C4-2B (cell line): ENCODE measurements at regions not wholly inside any gene's neighbourhood (a gene's known extent, or its start where the extent isn't known, plus 50 kb on each side); places are given as distances from the start of the nearest gene placed in this dataset.

Source experiments
- H3K27ac ChIP-seq: fragments of 450-650 bp; 2 replicates; pipeline ENCODE4 v1.5.1; 2017
- CTCF ChIP-seq: fragments of 450-650 bp; conservative IDR thresholded peaks from 2 replicates; pipeline ENCODE4 v1.5.1; 2017; ENCODE audit warnings: mild to moderate bottlenecking
- ZFX ChIP-seq: fragments of 450-650 bp; IDR thresholded peaks from 2 replicates; pipeline ENCODE4 v1.6.1; 2017

DNA sequence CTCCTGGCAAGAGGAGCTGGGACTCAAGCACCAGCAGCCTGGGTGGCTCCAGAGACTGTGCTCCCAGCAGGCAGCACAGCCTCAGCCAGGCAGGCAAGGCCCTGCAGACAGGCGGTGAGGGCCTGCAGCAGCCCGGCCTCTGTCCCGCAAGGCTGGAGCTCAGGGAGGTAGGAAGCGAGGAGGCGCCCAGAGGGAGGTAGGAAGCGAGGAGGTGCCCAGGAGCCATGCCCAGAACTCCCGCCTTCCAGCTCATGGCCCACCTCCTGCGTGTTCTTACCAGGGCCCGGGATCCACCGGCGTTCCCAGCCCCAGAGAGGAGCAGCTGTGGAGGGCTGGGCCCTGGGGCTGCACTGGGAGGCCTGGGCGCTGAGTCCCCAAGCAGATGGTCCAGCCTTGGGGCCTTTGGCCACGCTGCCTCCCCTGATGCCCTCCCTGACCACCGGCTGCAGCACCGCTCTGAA lies 133.1 kb downstream of the HMX1 start:
- no peak for TF ChIP-seq CTCF
- no peak for TF ChIP-seq ZFX
- no peak overlapping the region for H3K27ac ChIP-seq

- no peak overlapping the region for H3K27ac ChIP-seq
- TF ChIP-seq CTCF = no peak
- TF ChIP-seq ZFX = no peak
These were observed 133.9 kb downstream of the HMX1 start for GRCh38 chr4:8737601-8738279.

GRCh38 chr4:8737075-8737474 lies 134.6 kb downstream of the HMX1 start:
- H3K27ac ChIP-seq = no peak overlapping the region
- no peak for TF ChIP-seq CTCF
- no peak for TF ChIP-seq ZFX

- H3K27ac ChIP-seq = no peak overlapping the region
- TF ChIP-seq CTCF = no peak
- TF ChIP-seq ZFX = no peak
These were observed 135.4 kb downstream of the HMX1 start for GRCh38 chr4:8736090-8736825.

- TF ChIP-seq CTCF = no peak
- TF ChIP-seq ZFX = no peak
- H3K27ac ChIP-seq = no peak overlapping the region
These were observed 136.2 kb downstream of the HMX1 start for GRCh38 chr4:8735236-8736089.

- H3K27ac ChIP-seq = no peak overlapping the region
- TF ChIP-seq CTCF = no peak
- TF ChIP-seq ZFX = no peak
These were observed 138.9 kb downstream of the HMX1 start for GRCh38 chr4:8732681-8733243.
